HepG2 (cell line): ENCODE measurements at regions not wholly inside any gene's neighbourhood (a gene's known extent, or its start where the extent isn't known, plus 50 kb on each side); places are given as distances from the start of the nearest gene placed in this dataset.

Experiments used
- ARNTL ChIP-seq: sonication (generic); formaldehyde crosslinking; IDR thresholded peaks from 2 replicates; pipeline ENCODE4 v1.4.0; 2020; ENCODE audit warnings: mild to moderate bottlenecking, missing genetic modification reagents
- ATF1 ChIP-seq: IDR thresholded peaks from 2 replicates; pipeline ENCODE4 v1.6.1; 2016; ENCODE audit warnings: mild to moderate bottlenecking, control low read depth
- CREB1 ChIP-seq, 2 experiments: fragments of 450-650 bp in 1 of 2; IDR thresholded peaks; 2 replicates each; pipeline ENCODE4 v1.6.1; 2016 to 2017; ENCODE audit warnings: control low read depth in 1 of 2, mild to moderate bottlenecking in 1 of 2, missing compliant biosample characterization in 1 of 2, missing genetic modification characterization in 1 of 2
- CREM ChIP-seq, 2 experiments: sonication (generic) in 1 of 2; formaldehyde crosslinking in 1 of 2; IDR thresholded peaks; 2 replicates each; pipeline versions ENCODE4 v1.4.0 to v1.6.1; 2016 to 2020; ENCODE audit warnings: antibody characterized with exemption in 1 of 2, mild to moderate bottlenecking in 1 of 2, missing genetic modification reagents in 1 of 2
- ELF3 ChIP-seq: IDR thresholded peaks from 2 replicates; pipeline ENCODE4 v1.6.1; 2016; ENCODE audit warnings: missing genetic modification reagents, missing compliant biosample characterization
- FOXO1 ChIP-seq: sonication (generic); formaldehyde crosslinking; IDR thresholded peaks from 2 replicates; pipeline ENCODE4 v1.4.0; 2020; ENCODE audit warnings: missing genetic modification reagents
- HDAC1 ChIP-seq: sonication (generic); formaldehyde crosslinking; IDR thresholded peaks from 2 replicates; pipeline ENCODE4 v1.5.1; 2020; ENCODE audit warnings: mild to moderate bottlenecking, missing genetic modification reagents
- HNRNPL ChIP-seq: fragments of 200-400 bp; formaldehyde crosslinking; IDR thresholded peaks from 2 replicates; pipeline ENCODE4 v1.6.1; 2017; ENCODE audit warnings: mild to moderate bottlenecking, low read depth, low read length
- ISL2 ChIP-seq: sonication (generic); formaldehyde crosslinking; IDR thresholded peaks from 2 replicates; pipeline ENCODE4 v1.5.0; 2020; ENCODE audit warnings: missing genetic modification reagents
- ISX ChIP-seq: sonication (generic); formaldehyde crosslinking; conservative IDR thresholded peaks from 2 replicates; pipeline ENCODE4 v1.5.0; 2020; ENCODE audit warnings: missing genetic modification reagents
- KMT2A ChIP-seq: sonication (generic); formaldehyde crosslinking; IDR thresholded peaks from 2 replicates; pipeline ENCODE4 v1.4.0; 2020; ENCODE audit warnings: missing genetic modification reagents
- MED13 ChIP-seq: sonication (generic); formaldehyde crosslinking; IDR thresholded peaks from 2 replicates; pipeline ENCODE4 v1.5.0; 2020; ENCODE audit warnings: missing genetic modification reagents
- NBN ChIP-seq: fragments of 450-650 bp; conservative IDR thresholded peaks from 2 replicates; pipeline ENCODE4 v1.6.1; 2017
- NCOA1 ChIP-seq: sonication (generic); formaldehyde crosslinking; IDR thresholded peaks from 2 replicates; pipeline ENCODE4 v1.9.0; 2021; ENCODE audit warnings: missing genetic modification reagents
- NRL ChIP-seq: sonication (generic); formaldehyde crosslinking; IDR thresholded peaks from 2 replicates; pipeline ENCODE4 v1.5.0; 2020; ENCODE audit warnings: missing genetic modification reagents, mild to moderate bottlenecking, moderate library complexity, borderline replicate concordance
- PAWR ChIP-seq: sonication (generic); formaldehyde crosslinking; IDR thresholded peaks from 2 replicates; pipeline ENCODE4 v1.4.0; 2020; ENCODE audit warnings: missing genetic modification reagents, mild to moderate bottlenecking, borderline replicate concordance
- PCBP2 ChIP-seq: fragments of 200-400 bp; formaldehyde crosslinking; optimal IDR thresholded peaks from 2 replicates; pipeline ENCODE3; 2018; ENCODE audit warnings: low read length, low read depth; ENCODE audit not compliant: poor library complexity, severe bottlenecking
- PRDM10 ChIP-seq: sonication (generic); formaldehyde crosslinking; IDR thresholded peaks from 2 replicates; pipeline ENCODE4 v1.4.0; 2020; ENCODE audit warnings: low read depth, missing genetic modification reagents
- REXO4 ChIP-seq: sonication (generic); formaldehyde crosslinking; IDR thresholded peaks from 2 replicates; pipeline ENCODE4 v1.8.0; 2022; ENCODE audit warnings: missing genetic modification reagents, mild to moderate bottlenecking, borderline replicate concordance
- TARDBP ChIP-seq: sonication (generic); formaldehyde crosslinking; IDR thresholded peaks from 2 replicates; pipeline ENCODE4 v1.8.0; 2022; ENCODE audit warnings: mild to moderate bottlenecking, missing genetic modification reagents
- TBX3 ChIP-seq: fragments of 450-650 bp; IDR thresholded peaks from 2 replicates; pipeline ENCODE4 v1.6.1; 2017; ENCODE audit warnings: antibody characterized with exemption, mild to moderate bottlenecking, inconsistent platforms, borderline replicate concordance
- TEAD3 ChIP-seq: optimal IDR thresholded peaks from 2 replicates; pipeline ENCODE3; 2016; ENCODE audit warnings: borderline replicate concordance
- ZBTB20 ChIP-seq: sonication (generic); formaldehyde crosslinking; IDR thresholded peaks from 2 replicates; pipeline ENCODE4 v1.8.1; 2023; ENCODE audit warnings: missing genetic modification reagents, low read depth, mild to moderate bottlenecking, borderline replicate concordance
- ZC3H4 ChIP-seq: sonication (generic); formaldehyde crosslinking; IDR thresholded peaks from 2 replicates; pipeline ENCODE4 v1.4.0; 2020; ENCODE audit warnings: missing genetic modification reagents, borderline replicate concordance
- ZKSCAN5 ChIP-seq: sonication (generic); formaldehyde crosslinking; IDR thresholded peaks from 2 replicates; pipeline ENCODE4 v1.5.1; 2020; ENCODE audit warnings: mild to moderate bottlenecking, missing genetic modification reagents
- ZMYM3 ChIP-seq: sonication (generic); formaldehyde crosslinking; IDR thresholded peaks from 2 replicates; pipeline ENCODE4 v1.5.1; 2020; ENCODE audit warnings: mild to moderate bottlenecking, missing genetic modification reagents
- ZNF562 ChIP-seq: sonication (generic); formaldehyde crosslinking; IDR thresholded peaks from 2 replicates; pipeline ENCODE4 v1.8.0; 2022; ENCODE audit warnings: missing genetic modification reagents, borderline replicate concordance
- TF ChIP-seq, protein P1 (sequence below): sonication (generic); formaldehyde crosslinking; IDR thresholded peaks from 2 replicates; pipeline ENCODE4 v1.4.0; 2020; ENCODE audit warnings: missing genetic modification reagents, mild to moderate bottlenecking, borderline replicate concordance

GRCh38 chr6:26260110-26260637, 104.8 kb upstream of the BTN3A2 start (continued):
- TF ChIP-seq FOXO1 (CRISPR knock-in tag) (0 out of 2 replicates have a peak, but pooled peaks have one; percentile 13), HDAC1 (CRISPR knock-in tag) (peak; percentile 74), ZNF562 (CRISPR knock-in tag) (no peak), TEAD3 (CRISPR knock-in tag) (peak; percentile 81), ISX (CRISPR knock-in tag) (no peak), PRDM10 (CRISPR knock-in tag) (0 out of 2 replicates have a peak, but pooled peaks have one; percentile 24), ZKSCAN5 (CRISPR knock-in tag) (no peak), TARDBP (no peak), PCBP2 (no peak), REXO4 (no peak), TBX3 (peak; percentile 74; the same call in 1 of the 2 replicates), CREB1 (IDR thresholded peaks at IDR 0.05) (0 out of 2 replicates have a peak, but pooled peaks have one; percentile 1), CREB1 (CRISPR knock-in tag; IDR thresholded peaks at IDR 0.05) (no peak), NCOA1 (CRISPR knock-in tag) (no peak), NRL (no peak), HNRNPL (no peak), CREM (IDR thresholded peaks at IDR 0.05) (peak; percentile 46; the same call in 1 of the 2 replicates), CREM (CRISPR knock-in tag; IDR thresholded peaks at IDR 0.05) (no peak), ZC3H4 (CRISPR knock-in tag) (no peak), PAWR (CRISPR knock-in tag) (no peak), ISL2 (peak; percentile 30; the same call in 1 of the 2 replicates), NBN (no peak), ARNTL (peak; percentile 21; the same call in 1 of the 2 replicates), ATF1 (CRISPR knock-in tag) (peak; percentile 37; the same call in 1 of the 2 replicates), ELF3 (peak; percentile 45; the same call in 1 of the 2 replicates), ZBTB20 (CRISPR knock-in tag) (peak; percentile 57; the same call in 1 of the 2 replicates), ZMYM3 (peak; percentile 74), MED13 (CRISPR knock-in tag) (no peak), KMT2A (no peak)
- TF ChIP-seq, protein P1, sequence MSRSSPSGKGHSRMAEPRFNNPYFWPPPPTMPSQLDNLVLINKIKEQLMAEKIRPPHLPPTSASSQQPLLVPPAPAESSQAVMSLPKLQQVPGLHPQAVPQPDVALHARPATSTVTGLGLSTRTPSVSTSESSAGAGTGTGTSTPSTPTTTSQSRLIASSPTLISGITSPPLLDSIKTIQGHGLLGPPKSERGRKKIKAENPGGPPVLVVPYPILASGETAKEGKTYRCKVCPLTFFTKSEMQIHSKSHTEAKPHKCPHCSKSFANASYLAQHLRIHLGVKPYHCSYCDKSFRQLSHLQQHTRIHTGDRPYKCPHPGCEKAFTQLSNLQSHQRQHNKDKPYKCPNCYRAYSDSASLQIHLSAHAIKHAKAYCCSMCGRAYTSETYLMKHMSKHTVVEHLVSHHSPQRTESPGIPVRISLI (CRISPR knock-in tag), result peak; percentile 15; the same call in 1 of the 2 replicates
